ENCODE measurements at regions not wholly inside any gene's neighbourhood (a gene's known extent, or its start where the extent isn't known, plus 50 kb on each side); places are given as distances from the start of the nearest gene placed in this dataset.
A peak's percentile ranks its signal among the peaks of the same experiment; 100 is the strongest.

GRCh38 chr3:31254483-31254882, 278.2 kb upstream of the STT3B start:
- no peak for DNase-seq

- DNase-seq: no peak
Observed at GRCh38 chr3:31255007-31255581, 277.6 kb upstream of the STT3B start.

- DNase-seq: no peak
Observed at GRCh38 chr3:31262201-31262600, 270.5 kb upstream of the STT3B start.

- DNase-seq: no peak
Observed at GRCh38 chr3:31263897-31264296, 268.8 kb upstream of the STT3B start.

GRCh38 chr3:31265646-31266428, 266.9 kb upstream of the STT3B start:
- DNase-seq: no peak

- DNase-seq: peak in 1 of 2 donors; percentile 18
Observed at GRCh38 chr3:31268868-31269267, 263.9 kb upstream of the STT3B start.

GRCh38 chr3:31270010-31270409, 262.7 kb upstream of the STT3B start:
- no peak for DNase-seq

- DNase-seq: no peak
Observed at GRCh38 chr3:31274326-31275024, 258.2 kb upstream of the STT3B start.

- DNase-seq: no peak
Observed at GRCh38 chr3:31275038-31275572, 257.6 kb upstream of the STT3B start.

- no peak for DNase-seq
Observed at GRCh38 chr3:31275583-31275982, 257.1 kb upstream of the STT3B start.

GRCh38 chr3:31277582-31277981, 255.1 kb upstream of the STT3B start:
- DNase-seq: no peak

- no peak for DNase-seq
Observed at GRCh38 chr3:31278532-31278931, 254.2 kb upstream of the STT3B start.

GRCh38 chr3:31284776-31285175, 247.9 kb upstream of the STT3B start:
- DNase-seq: no peak

- no peak for DNase-seq
Observed at GRCh38 chr3:31285833-31286486, 246.8 kb upstream of the STT3B start.

GRCh38 chr3:31288224-31288623, 244.5 kb upstream of the STT3B start:
- no peak for DNase-seq

- no peak for DNase-seq
Observed at GRCh38 chr3:31288641-31289100, 244.1 kb upstream of the STT3B start.

GRCh38 chr3:31289584-31289983, 243.1 kb upstream of the STT3B start:
- DNase-seq: no peak

GRCh38 chr3:31290046-31290445, 242.7 kb upstream of the STT3B start:
- no peak for DNase-seq

- no peak for DNase-seq
Observed at GRCh38 chr3:31291818-31292217, 240.9 kb upstream of the STT3B start.

- no peak for DNase-seq
Observed at GRCh38 chr3:31294430-31295149, 238.1 kb upstream of the STT3B start.

- no peak for DNase-seq
Observed at GRCh38 chr3:31295150-31295765, 237.5 kb upstream of the STT3B start.

GRCh38 chr3:31297726-31298298, 234.9 kb upstream of the STT3B start:
- no peak for DNase-seq

Data from CD4-positive, alpha-beta T cell treated with Interleukin-4 for 1 hour (primary cell).